AG09309 (cell line): ENCODE measurements at regions not wholly inside any gene's neighbourhood (a gene's known extent, or its start where the extent isn't known, plus 50 kb on each side); places are given as distances from the start of the nearest gene placed in this dataset.

Experiments used
- DNase-seq: peaks from one replicate; pipeline ENCODE4 v3.0.0-alpha.2; 2010; ENCODE audit warnings: low read depth
- H3K4me3 ChIP-seq: 2 replicates; pipeline ENCODE4 v1.5.1; 2011; ENCODE audit warnings: mild to moderate bottlenecking, low read depth, low read length, moderate library complexity; ENCODE audit not compliant: control insufficient read depth
- CTCF ChIP-seq: IDR thresholded peaks from 2 replicates; pipeline ENCODE4 v1.5.1; 2011; ENCODE audit warnings: mild to moderate bottlenecking, low read depth, low read length, inconsistent platforms; ENCODE audit not compliant: insufficient read depth, control insufficient read depth; ENCODE audit errors: missing control alignments

- TF ChIP-seq CTCF: no peak
- DNase-seq: no peak
- no peak overlapping the region for H3K4me3 ChIP-seq
Measured at GRCh38 chr2:8578335-8579244, 103.3 kb upstream of the ID2 start.

- DNase-seq: no peak
- TF ChIP-seq CTCF: no peak
- no peak overlapping the region for H3K4me3 ChIP-seq
Measured at GRCh38 chr2:8579485-8580085, 102.3 kb upstream of the ID2 start.

GRCh38 chr2:8580316-8581233, 101.3 kb upstream of the ID2 start:
- no peak for TF ChIP-seq CTCF
- H3K4me3 ChIP-seq: no peak overlapping the region
- no peak for DNase-seq

- H3K4me3 ChIP-seq: no peak overlapping the region
- no peak for TF ChIP-seq CTCF
- no peak for DNase-seq
Measured at GRCh38 chr2:8581234-8581561, 100.7 kb upstream of the ID2 start.

GRCh38 chr2:8581601-8582041, 100.2 kb upstream of the ID2 start:
- TF ChIP-seq CTCF: no peak
- no peak overlapping the region for H3K4me3 ChIP-seq
- no peak for DNase-seq

- H3K4me3 ChIP-seq: no peak overlapping the region
- no peak for DNase-seq
- no peak for TF ChIP-seq CTCF
Measured at GRCh38 chr2:8582191-8582590, 99.7 kb upstream of the ID2 start.
